Vagina (tissue), 2 donors: ENCODE measurements at regions not wholly inside any gene's neighbourhood (a gene's known extent, or its start where the extent isn't known, plus 50 kb on each side); places are given as distances from the start of the nearest gene placed in this dataset.

Source experiments
- DNase-seq, 2 donors: peaks; one replicate each; pipeline ENCODE4 v3.0.0-alpha.2; 2017; ENCODE audit errors: extremely low spot score in 2 of 2
- H3K27ac ChIP-seq: fragments of 200-600 bp; sonication (generic); one replicate; pipeline ENCODE4 v1.5.1; 2019
- H3K27me3 ChIP-seq: fragments of 200-600 bp; sonication (generic); one replicate; pipeline ENCODE4 v1.5.1; 2019
- H3K36me3 ChIP-seq, 2 donors: fragments of 200-600 bp; sonication (generic); one replicate each; pipeline ENCODE4 v1.5.1; 2017 to 2019
- H3K4me1 ChIP-seq: fragments of 200-600 bp; sonication (generic); one replicate; pipeline ENCODE4 v1.5.1; 2019
- H3K4me3 ChIP-seq, 2 donors: fragments of 200-600 bp; sonication (generic); 1 replicate in 1 of 2; 2 replicates in 1 of 2; pipeline ENCODE4 v1.5.1; 2016 to 2019
- H3K9me3 ChIP-seq: fragments of 200-600 bp; sonication (generic); one replicate; pipeline ENCODE4 v1.5.1; 2019
- POLR2A ChIP-seq, 2 donors: fragments of 450-650 bp; IDR thresholded peaks; one replicate each; pipeline ENCODE4 v1.6.1; 2017; ENCODE audit warnings: antibody characterized with exemption in 2 of 2, mild to moderate bottlenecking in 2 of 2, moderate library complexity in 2 of 2
- POLR2AphosphoS5 ChIP-seq, 2 donors: sonication (generic); formaldehyde crosslinking; IDR thresholded peaks; one replicate each; pipeline ENCODE4 v1.9.0; 2017; ENCODE audit warnings: antibody characterized with exemption in 2 of 2, mild to moderate bottlenecking in 2 of 2, low read depth in 1 of 2; ENCODE audit not compliant: insufficient read depth in 1 of 2
- intact Hi-C: fragments of 100-400 bp; cut with DNase I; formaldehyde crosslinking; loops from one replicate; pipeline ENCODE4 v1.15.1; 2023
- TF ChIP-seq, protein P1 (sequence below), 3 experiments: fragments of 450-650 bp in 2 of 3; fragments of 200-600 bp in 1 of 3; sonication (generic) in 1 of 3; IDR thresholded peaks; one replicate each; pipeline ENCODE4 v1.5.1; 2017 to 2019; ENCODE audit warnings: antibody characterized with exemption in 3 of 3, mild to moderate bottlenecking in 2 of 3, moderate library complexity in 2 of 3

DNA sequence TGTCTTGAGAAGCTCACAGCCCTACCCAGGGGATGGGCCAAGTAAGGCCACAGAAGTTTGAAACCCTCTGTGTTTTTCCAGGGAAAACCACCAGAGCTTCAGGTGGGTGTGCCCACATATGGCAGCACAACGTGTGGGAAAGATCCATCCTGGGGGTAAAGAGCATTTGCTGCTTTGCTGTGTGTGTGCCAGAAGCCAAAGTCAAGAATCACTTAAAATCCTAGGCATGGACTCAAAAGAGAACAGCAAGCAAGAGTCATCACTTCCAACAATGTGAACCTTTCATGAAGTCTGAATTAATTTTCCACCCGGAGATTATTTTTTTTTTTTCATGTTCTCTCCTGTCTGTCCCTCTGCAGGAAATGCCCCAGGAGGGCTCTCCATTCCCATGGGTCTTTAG lies 308.2 kb upstream of the SGK1 start:
- peaks cover 4% of the 10 kb centered on the region for H3K4me1 ChIP-seq
- no peak for DNase-seq
- no peak overlapping the region for H3K4me3 ChIP-seq
- no peaks in the 10 kb centered on the region for H3K36me3 ChIP-seq
- H3K27me3 ChIP-seq = no peaks in the 10 kb centered on the region
- H3K27ac ChIP-seq = no peak overlapping the region
- TF ChIP-seq, protein P1, sequence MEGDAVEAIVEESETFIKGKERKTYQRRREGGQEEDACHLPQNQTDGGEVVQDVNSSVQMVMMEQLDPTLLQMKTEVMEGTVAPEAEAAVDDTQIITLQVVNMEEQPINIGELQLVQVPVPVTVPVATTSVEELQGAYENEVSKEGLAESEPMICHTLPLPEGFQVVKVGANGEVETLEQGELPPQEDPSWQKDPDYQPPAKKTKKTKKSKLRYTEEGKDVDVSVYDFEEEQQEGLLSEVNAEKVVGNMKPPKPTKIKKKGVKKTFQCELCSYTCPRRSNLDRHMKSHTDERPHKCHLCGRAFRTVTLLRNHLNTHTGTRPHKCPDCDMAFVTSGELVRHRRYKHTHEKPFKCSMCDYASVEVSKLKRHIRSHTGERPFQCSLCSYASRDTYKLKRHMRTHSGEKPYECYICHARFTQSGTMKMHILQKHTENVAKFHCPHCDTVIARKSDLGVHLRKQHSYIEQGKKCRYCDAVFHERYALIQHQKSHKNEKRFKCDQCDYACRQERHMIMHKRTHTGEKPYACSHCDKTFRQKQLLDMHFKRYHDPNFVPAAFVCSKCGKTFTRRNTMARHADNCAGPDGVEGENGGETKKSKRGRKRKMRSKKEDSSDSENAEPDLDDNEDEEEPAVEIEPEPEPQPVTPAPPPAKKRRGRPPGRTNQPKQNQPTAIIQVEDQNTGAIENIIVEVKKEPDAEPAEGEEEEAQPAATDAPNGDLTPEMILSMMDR (IDR thresholded peaks at IDR 0.05) = no peak
- TF ChIP-seq POLR2AphosphoS5 (IDR thresholded peaks at IDR 0.05; ENCODE audit: insufficient read depth in 1 of 2, low read depth in 1 of 2) = no peak
- TF ChIP-seq POLR2A (IDR thresholded peaks at IDR 0.05) = no peak
- intact Hi-C loops = no loop called here
- H3K9me3 ChIP-seq = no peaks in the 10 kb centered on the region

DNA sequence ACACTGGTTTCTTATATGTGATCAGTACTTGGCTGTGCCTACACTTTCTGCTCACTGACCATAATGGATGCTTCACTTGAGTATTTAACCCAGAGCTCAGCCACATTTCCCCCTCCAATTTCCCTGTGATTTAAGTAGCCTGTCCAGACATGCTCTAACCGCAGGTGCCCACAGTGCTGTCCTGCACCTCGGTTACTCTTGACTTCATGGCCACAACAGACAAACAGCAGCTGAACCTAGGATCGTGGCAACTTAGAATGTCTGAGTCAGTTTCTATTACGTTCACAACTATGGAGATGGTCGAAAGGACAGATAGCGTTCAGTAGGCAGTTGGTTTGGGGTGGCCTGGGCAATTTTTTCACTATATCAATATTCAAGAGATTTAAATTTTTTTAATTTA lies 306.9 kb upstream of the SGK1 start:
- no peaks in the 10 kb centered on the region for H3K9me3 ChIP-seq
- H3K27ac ChIP-seq = no peak overlapping the region
- intact Hi-C loops = loop anchor here (5.0 kb wide), 1 partner anchor 648 kb away; no protein-coding TSS in a partner anchor
- no peaks in the 10 kb centered on the region for H3K36me3 ChIP-seq
- no peak overlapping the region for H3K4me3 ChIP-seq
- TF ChIP-seq, protein P1 (IDR thresholded peaks at IDR 0.05) = no peak
- TF ChIP-seq POLR2A (IDR thresholded peaks at IDR 0.05) = no peak
- TF ChIP-seq POLR2AphosphoS5 (IDR thresholded peaks at IDR 0.05; ENCODE audit: insufficient read depth in 1 of 2, low read depth in 1 of 2) = no peak
- peaks cover 4% of the 10 kb centered on the region for H3K4me1 ChIP-seq
- H3K27me3 ChIP-seq = no peaks in the 10 kb centered on the region
- DNase-seq = no peak

DNA sequence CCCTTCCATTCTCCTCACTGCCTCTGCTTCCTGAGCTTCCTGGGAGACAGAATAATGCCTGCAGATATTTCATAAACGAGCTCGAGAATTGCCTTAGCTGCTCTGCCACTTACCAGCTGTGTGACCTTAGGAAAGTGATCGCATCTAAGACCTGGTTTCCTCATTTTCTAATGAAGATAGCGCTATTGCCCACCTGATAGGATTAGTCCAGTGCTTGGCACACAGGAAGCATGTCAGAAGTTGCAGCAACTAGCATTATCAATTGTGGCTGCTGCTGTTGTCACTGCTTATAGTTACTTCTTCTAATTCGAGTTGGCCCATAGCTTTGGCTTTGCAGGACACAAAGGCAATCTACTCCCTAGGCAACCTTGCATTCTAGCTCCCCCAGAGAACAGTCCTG lies 305.5 kb upstream of the SGK1 start:
- Histone ChIP-seq H3K4me1 (peaks cover 4% of the 10 kb centered on the region), H3K36me3 (no peaks in the 10 kb centered on the region), H3K27me3 (no peaks in the 10 kb centered on the region), H3K27ac (no peak overlapping the region), H3K9me3 (no peaks in the 10 kb centered on the region), H3K4me3 (no peak overlapping the region)
- DNase-seq = no peak
- intact Hi-C loops = loop anchor here (5.0 kb wide), 1 partner anchor 649 kb away; no protein-coding TSS in a partner anchor
- TF ChIP-seq POLR2A (IDR thresholded peaks at IDR 0.05) = no peak
- TF ChIP-seq, protein P1 (IDR thresholded peaks at IDR 0.05) = no peak
- no peak for TF ChIP-seq POLR2AphosphoS5 (IDR thresholded peaks at IDR 0.05; ENCODE audit: insufficient read depth in 1 of 2, low read depth in 1 of 2)

DNA sequence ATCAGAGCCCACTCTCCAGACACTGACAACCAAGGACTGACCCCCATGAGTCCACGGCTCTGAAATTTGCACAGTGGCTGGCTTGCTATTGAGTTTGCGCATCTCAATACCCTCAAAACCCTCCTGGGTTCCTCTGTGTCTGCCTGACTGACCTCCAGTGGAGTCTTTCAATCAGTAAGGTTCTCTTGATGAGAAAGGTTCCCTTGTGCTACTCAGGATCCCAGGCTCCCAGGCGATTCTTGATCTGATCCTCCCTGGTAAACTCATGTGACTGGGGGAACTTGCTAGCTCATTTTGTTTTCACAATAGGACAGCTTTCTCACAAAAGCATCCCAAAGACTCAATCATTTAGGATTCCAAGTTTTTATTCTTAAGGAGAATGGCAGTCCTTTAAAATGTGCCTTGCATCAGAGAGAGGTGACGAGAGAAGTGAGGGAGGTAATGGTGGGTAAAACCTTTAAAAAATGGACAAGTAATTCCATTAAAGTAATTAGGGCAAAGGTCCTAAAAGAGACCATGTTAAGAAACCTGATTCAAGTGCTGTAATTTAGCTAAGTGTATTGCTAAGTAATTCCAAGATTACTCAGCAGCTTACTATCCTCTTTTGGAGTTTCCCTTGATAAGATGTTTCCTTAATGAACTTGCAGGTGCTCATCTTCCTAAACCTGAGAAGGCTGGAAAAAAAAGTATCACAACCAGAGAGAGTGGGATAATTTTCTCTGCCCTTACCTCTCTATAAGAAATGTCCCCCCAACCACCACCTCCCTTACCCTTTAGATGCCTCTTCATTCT lies 304.7 kb upstream of the SGK1 start:
- Histone ChIP-seq H3K4me3 (no peak overlapping the region), H3K27me3 (no peaks in the 10 kb centered on the region), H3K4me1 (peaks cover 4% of the 10 kb centered on the region), H3K9me3 (no peaks in the 10 kb centered on the region), H3K36me3 (no peaks in the 10 kb centered on the region), H3K27ac (peak overlapping the region; percentile 45)
- no peak for DNase-seq
- intact Hi-C loops = loop anchor here (5.0 kb wide), 1 partner anchor 650 kb away; no protein-coding TSS in a partner anchor
- TF ChIP-seq, protein P1 (IDR thresholded peaks at IDR 0.05) = no peak
- TF ChIP-seq POLR2A (IDR thresholded peaks at IDR 0.05) (no peak), POLR2AphosphoS5 (IDR thresholded peaks at IDR 0.05; ENCODE audit: insufficient read depth in 1 of 2, low read depth in 1 of 2) (no peak)

DNA sequence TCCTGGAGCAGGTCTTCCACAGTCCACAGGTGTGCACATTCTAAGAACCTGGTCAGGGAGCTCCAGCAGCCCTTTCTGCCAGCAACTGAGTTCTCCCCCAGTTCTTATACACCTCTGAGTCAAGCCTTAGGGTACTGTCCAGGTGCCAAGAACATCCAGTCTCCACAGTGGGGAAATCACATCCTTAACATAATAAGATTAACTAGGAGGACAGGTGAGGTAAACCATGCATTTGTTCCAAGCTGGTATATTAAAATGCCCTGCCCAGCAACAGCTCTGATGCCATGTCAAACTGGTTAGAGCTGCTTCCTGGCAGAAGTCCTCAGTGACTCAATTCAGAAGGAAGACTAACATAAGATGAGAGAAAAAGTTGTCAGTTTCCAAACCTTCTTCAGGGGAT lies 303.9 kb upstream of the SGK1 start:
- Histone ChIP-seq H3K4me3 (no peak overlapping the region), H3K27ac (peak overlapping the region; percentile 45), H3K9me3 (no peaks in the 10 kb centered on the region), H3K27me3 (no peaks in the 10 kb centered on the region), H3K36me3 (no peaks in the 10 kb centered on the region), H3K4me1 (peaks cover 4% of the 10 kb centered on the region)
- TF ChIP-seq POLR2AphosphoS5 (IDR thresholded peaks at IDR 0.05; ENCODE audit: insufficient read depth in 1 of 2, low read depth in 1 of 2) (peak in 1 of 2 donors; percentile 64), POLR2A (IDR thresholded peaks at IDR 0.05) (no peak)
- TF ChIP-seq, protein P1 (IDR thresholded peaks at IDR 0.05) = no peak
- no peak for DNase-seq
- intact Hi-C loops = loop anchor here (5.0 kb wide), 1 partner anchor 650 kb away; no protein-coding TSS in a partner anchor
